Fibroblast of skin of left biceps (primary cell): ENCODE measurements at regions not wholly inside any gene's neighbourhood (a gene's known extent, or its start where the extent isn't known, plus 50 kb on each side); places are given as distances from the start of the nearest gene placed in this dataset.
A peak's percentile ranks its signal among the peaks of the same experiment; 100 is the strongest.
"Not testable (repeated sequence)": the region's sequence is repeated elsewhere in the genome, so short reads cannot be mapped to it uniquely, and the experiment has no call there.

Experiments used
- DNase-seq, 2 experiments: peaks; one replicate each; pipeline ENCODE4 v3.0.0-alpha.2; 2013; ENCODE audit warnings: low read depth in 2 of 2

- no peak for DNase-seq
These were observed 259.6 kb upstream of the PIK3C3 start for GRCh38 chr18:41695441-41695840.

- no peak for DNase-seq
These were observed 262.0 kb upstream of the PIK3C3 start for GRCh38 chr18:41693008-41693407.

DNA sequence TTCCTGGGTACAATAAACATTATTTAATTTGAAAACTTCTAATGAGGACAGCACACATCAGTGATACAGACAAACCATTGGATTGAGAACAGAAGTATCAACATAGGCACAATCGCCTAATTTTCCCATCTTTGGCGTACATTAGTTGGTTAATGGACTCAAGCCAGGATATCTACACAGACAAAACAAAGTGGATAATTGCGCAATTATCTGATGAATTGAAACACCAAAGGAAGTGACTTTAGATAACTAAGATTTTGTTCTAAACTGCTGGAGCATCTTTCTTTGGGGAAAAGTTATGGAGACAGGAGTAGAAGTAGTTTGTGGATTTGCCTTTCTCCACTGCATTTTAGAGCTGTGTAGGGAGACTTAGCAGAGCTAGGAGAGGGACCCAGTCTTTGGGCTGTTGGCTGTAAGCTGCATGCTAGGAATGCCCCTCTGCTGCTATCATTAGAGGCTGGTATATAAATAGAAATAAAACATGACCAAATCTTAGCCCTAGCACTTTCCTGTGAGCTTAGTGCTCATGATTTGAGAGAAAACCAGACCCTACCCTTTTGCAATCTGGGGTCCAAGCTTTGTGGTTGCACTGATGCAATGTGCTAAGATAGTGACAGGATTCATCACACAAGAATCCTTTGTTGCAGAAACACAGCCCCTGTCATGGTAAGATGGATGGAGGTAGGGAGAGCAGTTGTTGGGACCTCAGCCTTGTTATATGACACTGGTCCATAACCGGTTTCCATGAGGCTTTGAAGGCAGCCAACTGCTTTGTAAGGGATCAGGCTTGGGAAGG lies 264.5 kb upstream of the PIK3C3 start:
- no peak for DNase-seq

- DNase-seq: no peak
These were observed 267.9 kb upstream of the PIK3C3 start for GRCh38 chr18:41687138-41687537.

- no peak for DNase-seq
These were observed 273.7 kb upstream of the PIK3C3 start for GRCh38 chr18:41681138-41681880.

- DNase-seq: no peak
These were observed 280.5 kb upstream of the PIK3C3 start for GRCh38 chr18:41674506-41674905.

- DNase-seq: no peak
These were observed 288.8 kb upstream of the PIK3C3 start for GRCh38 chr18:41666231-41666630.

DNA sequence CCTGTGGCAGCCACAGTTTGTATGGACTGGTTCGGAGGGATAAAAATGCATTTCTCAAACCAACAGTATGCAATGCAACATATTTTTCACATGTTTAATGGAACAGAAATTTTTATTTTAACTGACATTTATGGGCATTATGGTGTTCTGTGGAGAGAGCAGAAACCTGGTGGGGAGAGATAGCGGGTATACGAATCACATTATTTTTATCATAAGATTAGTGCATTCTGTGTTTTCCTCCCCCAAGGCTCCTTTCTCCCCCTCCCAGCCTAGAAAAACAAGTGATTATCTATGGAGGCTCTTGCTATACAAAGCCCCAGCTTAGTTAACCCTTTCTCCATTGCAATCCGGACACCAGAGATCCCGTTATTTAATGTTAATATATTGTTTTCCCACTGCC lies 289.8 kb upstream of the PIK3C3 start:
- DNase-seq: no peak

GRCh38 chr18:41660654-41661053 lies 294.4 kb upstream of the PIK3C3 start:
- peak in 1 of 2 experiments; percentile 3 for DNase-seq

DNA sequence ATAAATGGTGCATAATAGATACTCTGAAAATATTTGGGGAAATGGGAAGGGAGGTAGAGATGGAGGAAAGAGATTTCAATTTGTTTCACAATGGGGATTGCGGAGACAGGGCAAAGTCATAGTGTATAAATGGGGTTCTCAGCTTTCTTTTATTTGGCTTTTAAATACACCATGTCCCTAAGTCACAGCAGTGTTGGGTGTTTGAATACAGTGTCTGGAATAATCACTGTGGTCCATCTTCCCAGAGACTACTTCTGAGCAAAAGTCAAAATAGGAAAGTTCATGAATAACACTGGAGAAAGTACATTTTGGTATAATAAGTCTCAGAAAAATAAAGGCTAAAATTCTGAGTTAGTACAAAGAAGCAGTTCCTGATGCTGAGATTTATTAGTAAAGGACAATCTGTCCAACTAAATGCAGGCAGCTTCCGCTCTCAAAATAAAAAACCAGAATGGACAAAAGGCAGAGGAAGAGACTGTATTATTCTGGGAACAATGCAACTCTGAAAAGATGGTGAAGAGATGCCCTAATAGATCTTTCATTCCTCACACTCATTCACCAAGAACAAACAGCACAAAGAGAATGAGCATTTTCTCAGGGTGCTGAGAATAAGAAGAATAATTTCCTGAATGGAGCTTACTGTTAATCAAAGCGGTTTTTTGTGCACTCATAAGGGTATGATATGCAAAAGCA lies 295.4 kb upstream of the PIK3C3 start:
- no peak for DNase-seq

DNA sequence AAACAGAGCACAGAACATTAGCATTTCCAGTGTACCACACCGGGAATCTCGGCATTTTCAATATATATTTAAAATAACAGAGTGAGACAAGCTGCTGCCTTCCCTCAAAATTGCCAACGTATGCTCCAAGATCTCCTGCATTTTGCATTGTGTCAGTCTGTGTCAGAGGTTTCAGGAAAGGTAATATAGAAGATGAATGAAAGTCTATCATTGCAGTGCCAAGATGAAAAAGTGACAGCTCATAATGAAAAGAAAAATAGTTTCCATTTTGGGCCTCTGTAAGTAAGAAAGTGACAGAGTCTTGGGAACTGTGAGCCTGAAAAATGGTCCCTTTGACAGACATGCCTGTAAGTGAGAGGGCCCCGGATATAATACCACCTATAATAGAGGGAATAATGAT lies 297.8 kb upstream of the PIK3C3 start:
- no peak for DNase-seq

DNA sequence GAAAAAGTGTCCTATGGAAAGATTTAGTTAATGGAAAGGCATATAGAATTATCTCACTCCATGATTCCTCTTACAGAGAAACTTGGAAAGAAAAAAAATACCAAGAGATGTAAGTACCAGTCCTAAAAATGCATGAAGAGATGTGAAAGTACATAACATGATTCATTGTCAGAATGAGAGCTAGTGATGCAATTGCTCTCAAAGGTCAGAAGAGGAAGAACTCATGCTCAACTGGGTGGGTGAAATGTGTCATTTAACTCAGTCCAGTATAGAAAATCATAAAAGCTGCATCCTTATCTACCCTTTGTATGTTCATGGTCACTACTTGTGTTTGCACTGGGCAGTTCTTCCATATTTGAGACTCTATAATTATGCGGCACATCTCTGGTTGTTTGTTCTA lies 300.0 kb upstream of the PIK3C3 start:
- DNase-seq: no peak

DNA sequence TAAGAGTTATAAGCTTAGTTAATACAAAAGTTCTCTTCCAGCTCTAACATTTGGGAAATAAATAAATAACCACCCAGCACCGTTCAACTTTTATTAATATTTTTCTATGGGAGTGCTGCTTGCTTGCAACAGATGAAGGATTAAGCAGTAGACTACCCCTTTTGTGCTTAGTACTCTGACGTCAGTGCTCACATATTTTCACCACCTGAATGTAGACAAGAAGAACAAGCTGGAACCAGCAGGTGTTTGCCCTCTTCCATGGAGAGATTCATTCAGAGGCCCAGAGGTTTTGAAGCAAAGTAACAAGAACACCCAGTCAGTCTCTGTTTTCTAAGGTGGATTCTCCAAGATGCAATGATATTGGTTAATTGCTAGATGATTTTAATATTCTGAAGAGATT lies 307.1 kb upstream of the PIK3C3 start:
- DNase-seq: no peak

DNA sequence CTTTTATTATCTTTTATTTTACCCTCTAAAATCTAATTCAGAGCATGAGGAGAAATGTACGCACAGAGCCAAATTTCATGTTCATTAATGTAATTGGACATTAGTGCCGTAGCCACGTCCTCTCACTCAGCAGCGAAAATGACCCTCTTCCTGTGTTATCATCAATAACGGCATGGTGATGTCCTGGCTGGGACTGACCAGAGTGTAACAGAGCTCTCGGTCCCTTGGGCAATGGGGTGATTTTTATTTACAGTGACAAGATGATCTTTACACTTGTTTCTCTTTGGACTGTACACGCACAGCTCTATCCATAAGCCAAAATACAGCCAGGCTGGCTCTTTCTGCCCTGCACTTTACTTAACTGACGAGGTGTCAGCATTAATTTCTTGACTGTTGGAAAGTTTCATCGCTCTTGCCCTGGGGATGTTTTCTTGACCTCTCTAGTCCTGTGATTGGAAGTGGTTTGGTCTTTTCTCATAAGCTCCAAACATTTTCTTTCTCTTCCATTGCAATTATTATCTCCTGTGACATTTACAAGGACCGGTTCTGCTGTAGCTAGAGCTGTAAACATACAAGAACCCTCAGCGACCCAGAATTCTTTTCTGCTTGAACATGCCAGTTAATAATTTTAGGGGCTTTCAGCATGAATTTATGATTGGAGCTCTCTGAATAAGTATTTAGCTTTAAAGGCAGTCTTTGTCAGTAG lies 308.0 kb upstream of the PIK3C3 start:
- DNase-seq: no peak

- no peak for DNase-seq
These were observed 309.3 kb upstream of the PIK3C3 start for GRCh38 chr18:41645589-41646360.

GRCh38 chr18:41644466-41644865 lies 310.6 kb upstream of the PIK3C3 start:
- no peak for DNase-seq

DNA sequence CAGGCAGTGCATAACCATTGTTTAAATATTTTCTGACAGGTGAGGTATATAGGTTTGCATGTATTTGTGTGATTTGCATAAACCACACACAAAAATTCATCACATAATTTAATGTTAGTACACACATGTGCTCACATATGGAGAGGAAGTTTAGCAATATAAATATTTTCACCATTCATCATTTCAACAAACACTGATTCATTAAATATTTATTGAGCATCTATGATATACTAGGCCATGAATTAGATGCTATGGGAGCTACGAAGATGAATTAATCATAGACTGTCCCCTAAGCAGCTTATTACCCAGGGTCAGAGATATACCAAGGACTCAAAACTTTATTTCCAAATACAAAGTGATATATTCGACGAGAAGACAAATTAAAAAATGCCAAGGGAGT lies 311.6 kb upstream of the PIK3C3 start:
- no peak for DNase-seq

- no peak for DNase-seq
These were observed 312.3 kb upstream of the PIK3C3 start for GRCh38 chr18:41642756-41643155.

GRCh38 chr18:41639218-41639617 lies 315.8 kb upstream of the PIK3C3 start:
- DNase-seq: no peak

DNA sequence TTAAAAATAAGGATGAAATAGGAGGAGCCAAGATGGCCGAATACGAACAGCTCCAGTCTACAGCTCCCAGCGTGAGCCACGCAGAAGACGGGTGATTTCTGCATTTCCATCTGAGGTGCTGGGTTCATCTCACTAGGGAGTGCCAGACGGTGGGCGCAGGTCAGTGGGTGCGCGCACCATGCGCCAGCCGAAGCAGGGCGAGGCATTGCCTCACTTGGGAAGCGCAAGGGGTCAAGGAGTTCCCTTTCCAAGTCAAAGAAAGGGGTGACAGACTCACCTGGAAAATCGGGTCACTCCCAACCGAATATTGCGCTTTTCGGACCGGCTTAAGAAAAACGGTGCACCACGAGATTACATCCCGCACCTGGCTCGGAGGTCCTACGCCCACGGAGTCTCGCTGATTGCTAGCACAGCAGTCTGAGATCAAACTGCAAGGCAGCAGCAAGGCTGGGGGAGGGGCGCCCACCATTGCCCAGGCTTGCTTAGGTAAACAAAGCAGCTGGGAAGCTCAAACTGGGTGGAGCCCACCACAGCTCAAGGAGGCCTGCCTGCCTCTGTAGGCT lies 323.2 kb upstream of the PIK3C3 start:
- not testable (repeated sequence) for DNase-seq
